Anterior cingulate cortex (tissue), 58 donors: ENCODE measurements at regions not wholly inside any gene's neighbourhood (a gene's known extent, or its start where the extent isn't known, plus 50 kb on each side); places are given as distances from the start of the nearest gene placed in this dataset.
"Not testable (repeated sequence)": the region's sequence is repeated elsewhere in the genome, so short reads cannot be mapped to it uniquely, and the experiment has no call there.

ENCODE experiments used
- DNase-seq, 58 donors: peaks; one replicate each; lab custom pipeline; 2025; lab: John Stamatoyannopoulos, UW

GRCh38 chr1:102821707-102822106, 286.6 kb downstream of the COL11A1 start:
- DNase-seq: no peak

GRCh38 chr1:102800406-102800805, 307.9 kb downstream of the COL11A1 start:
- peak in 1 of 58 donors; percentile 2 for DNase-seq

GRCh38 chr1:102799496-102799895, 308.8 kb downstream of the COL11A1 start:
- no peak for DNase-seq

- no peak for DNase-seq
Observed at GRCh38 chr1:102798718-102799117, 309.6 kb downstream of the COL11A1 start.

GRCh38 chr1:102796429-102796828, 311.9 kb downstream of the COL11A1 start:
- no peak for DNase-seq

GRCh38 chr1:102790997-102791396, 317.3 kb downstream of the COL11A1 start:
- peak in 1 of 58 donors; percentile 3 for DNase-seq

- not testable (repeated sequence) for DNase-seq
Observed at GRCh38 chr1:102789951-102790350, 318.4 kb downstream of the COL11A1 start.

- DNase-seq: no peak
Observed at GRCh38 chr1:102783487-102783886, 324.8 kb downstream of the COL11A1 start.

GRCh38 chr1:102782144-102782543, 326.2 kb downstream of the COL11A1 start:
- DNase-seq: no peak

GRCh38 chr1:102776071-102776470, 332.3 kb downstream of the COL11A1 start:
- DNase-seq: no peak

GRCh38 chr1:102772831-102773230, 335.5 kb downstream of the COL11A1 start:
- no peak for DNase-seq

GRCh38 chr1:102758418-102758817, 349.9 kb downstream of the COL11A1 start:
- no peak for DNase-seq

GRCh38 chr1:102757363-102757762, 351.0 kb downstream of the COL11A1 start:
- no peak for DNase-seq

- DNase-seq: no peak
Observed at GRCh38 chr1:102751111-102751510, 357.2 kb downstream of the COL11A1 start.

GRCh38 chr1:102742426-102742825, 365.9 kb downstream of the COL11A1 start:
- no peak for DNase-seq

- DNase-seq: no peak
Observed at GRCh38 chr1:102733491-102734236, 374.7 kb downstream of the COL11A1 start.

GRCh38 chr1:102732927-102733326, 375.4 kb downstream of the COL11A1 start:
- DNase-seq: no peak

- no peak for DNase-seq
Observed at GRCh38 chr1:102726417-102726816, 381.9 kb downstream of the COL11A1 start.

GRCh38 chr1:102724741-102725140, 383.6 kb downstream of the COL11A1 start:
- no peak for DNase-seq

- DNase-seq: no peak
Observed at GRCh38 chr1:102715150-102715549, 393.2 kb downstream of the COL11A1 start.

- DNase-seq: no peak
Observed at GRCh38 chr1:102699524-102699923, 408.8 kb downstream of the COL11A1 start.

GRCh38 chr1:102693345-102693744, 415.0 kb downstream of the COL11A1 start:
- DNase-seq: no peak
